GOT3 (cell line): ENCODE measurements at regions not wholly inside any gene's neighbourhood (a gene's known extent, or its start where the extent isn't known, plus 50 kb on each side); places are given as distances from the start of the nearest gene placed in this dataset.

Experiments used
- DNase-seq: peaks from one replicate; lab custom pipeline; 2025; ENCODE audit warnings: mixed read lengths; lab: John Stamatoyannopoulos, UW

DNA sequence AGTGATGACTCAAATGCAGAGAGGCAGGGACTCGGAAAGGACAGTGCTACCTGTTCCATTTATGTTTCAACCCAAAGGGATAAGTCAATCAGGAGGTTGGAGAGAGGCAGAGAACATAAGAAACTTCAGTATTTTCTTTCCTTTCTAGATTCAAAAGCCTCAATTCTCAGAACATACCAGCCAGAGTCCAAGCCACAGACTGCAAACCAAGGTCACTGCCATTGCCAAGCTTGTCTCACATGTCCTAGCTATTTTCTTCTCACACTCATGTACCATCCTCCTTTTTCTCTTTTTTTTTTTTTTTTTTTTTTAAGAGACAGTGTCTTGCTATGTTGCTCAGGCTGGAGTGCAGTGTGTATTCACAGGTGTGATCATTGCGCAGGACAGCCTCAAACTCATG lies 111.7 kb upstream of the AKIP1 start:
- DNase-seq: no peak

DNA sequence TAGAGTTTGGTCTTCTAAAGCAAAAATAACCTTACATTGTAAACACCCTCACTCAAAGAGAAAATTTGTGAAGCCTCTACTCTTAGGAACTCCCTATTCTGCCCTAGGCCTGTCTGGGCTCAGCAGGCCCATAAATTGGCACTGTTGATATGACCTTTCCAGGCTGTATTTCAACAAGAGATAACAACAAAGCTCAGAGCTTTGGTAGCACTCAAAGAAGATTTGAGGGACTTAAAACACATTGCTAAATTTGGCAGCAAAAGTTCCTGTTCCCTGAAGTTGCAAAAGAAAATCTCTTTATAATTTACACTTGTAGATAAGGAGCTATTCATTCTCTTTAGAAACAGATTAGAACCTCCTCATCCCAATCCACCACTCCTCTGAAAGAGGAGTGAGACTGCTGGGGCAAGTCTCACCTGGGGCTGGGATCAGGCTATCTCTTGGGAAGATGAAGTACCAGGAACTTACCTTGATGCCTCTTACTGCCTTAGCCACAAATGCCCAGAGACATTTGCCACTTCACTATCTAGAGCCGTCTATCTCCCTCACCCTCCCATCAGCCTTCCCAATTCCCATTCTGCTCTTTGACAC lies 110.4 kb upstream of the AKIP1 start:
- no peak for DNase-seq

DNA sequence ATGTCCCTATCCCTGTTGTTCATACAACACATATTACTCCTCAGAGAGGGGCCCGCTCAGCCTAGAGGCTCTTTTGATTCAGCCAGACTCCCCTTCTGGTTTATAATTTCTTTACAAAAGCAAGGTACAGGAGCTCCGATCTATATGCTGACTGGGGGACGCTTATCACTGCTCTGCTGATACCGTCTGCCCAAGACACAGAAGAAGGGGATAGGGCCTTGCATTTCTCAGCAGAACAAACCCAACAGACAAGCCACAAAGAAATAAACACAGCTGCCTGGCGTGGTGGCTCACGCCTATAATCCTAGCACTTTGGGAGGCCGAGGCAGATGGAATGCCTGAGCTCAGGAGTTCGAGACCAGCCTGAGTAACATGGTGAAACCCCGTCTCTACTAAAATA lies 109.9 kb upstream of the AKIP1 start:
- no peak for DNase-seq

DNA sequence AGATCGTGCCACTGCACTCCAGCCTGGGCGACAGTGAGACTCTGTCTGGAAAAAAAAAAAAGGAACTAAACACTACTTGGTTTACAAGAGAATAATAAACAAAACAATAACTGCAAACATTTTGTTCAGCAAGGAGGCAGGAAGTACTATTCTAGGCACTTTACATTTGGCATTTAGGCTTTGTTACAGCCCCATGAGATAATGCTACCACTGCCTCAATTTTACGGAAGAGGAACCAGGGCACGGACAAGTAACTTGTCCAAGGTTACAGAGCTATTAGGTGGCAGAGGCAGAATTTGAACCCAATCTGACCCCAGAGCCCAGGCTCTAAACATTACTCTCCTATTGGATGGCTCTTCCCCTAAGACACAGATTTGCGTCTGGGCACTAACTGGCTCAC lies 108.7 kb upstream of the AKIP1 start:
- no peak for DNase-seq

DNA sequence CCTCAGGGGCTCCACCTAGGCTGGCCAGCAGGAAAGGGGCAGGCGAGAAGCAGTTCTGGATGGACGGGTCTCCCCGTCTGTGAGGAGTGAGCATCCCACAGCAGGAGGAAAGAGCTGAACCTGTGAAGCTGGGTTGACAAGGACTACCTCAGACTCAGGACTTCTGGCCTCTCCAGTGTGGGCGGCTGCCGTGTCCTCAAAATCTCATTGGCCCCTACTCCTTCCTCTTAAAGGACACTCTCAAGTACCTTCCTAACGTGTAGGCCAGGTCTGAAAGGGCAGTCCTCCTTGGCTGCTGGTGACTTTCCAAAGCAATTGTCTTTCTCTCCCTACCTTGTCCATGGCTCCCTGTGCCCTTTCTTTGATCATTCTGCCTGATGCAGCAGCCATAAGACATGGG lies 107.0 kb upstream of the AKIP1 start:
- DNase-seq: no peak

DNA sequence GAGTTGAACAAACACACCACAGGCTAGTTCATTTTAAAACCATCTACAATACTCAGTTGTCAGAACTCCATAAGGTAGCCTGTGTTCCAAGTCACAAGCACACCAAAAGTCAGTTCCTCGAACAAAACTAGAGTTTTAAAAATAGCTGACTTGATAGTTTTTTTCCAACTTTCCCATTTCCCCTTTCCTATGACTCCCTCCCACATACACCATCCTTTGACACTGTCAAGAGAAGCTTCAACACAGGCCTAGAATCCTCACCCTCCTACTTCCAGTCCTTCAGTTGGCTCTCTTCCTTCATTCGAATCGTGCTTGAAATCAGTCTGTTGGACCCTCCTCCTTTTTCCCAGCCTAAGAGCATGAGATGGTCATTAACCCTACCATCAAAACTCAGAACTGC lies 105.7 kb upstream of the AKIP1 start:
- no peak for DNase-seq

DNA sequence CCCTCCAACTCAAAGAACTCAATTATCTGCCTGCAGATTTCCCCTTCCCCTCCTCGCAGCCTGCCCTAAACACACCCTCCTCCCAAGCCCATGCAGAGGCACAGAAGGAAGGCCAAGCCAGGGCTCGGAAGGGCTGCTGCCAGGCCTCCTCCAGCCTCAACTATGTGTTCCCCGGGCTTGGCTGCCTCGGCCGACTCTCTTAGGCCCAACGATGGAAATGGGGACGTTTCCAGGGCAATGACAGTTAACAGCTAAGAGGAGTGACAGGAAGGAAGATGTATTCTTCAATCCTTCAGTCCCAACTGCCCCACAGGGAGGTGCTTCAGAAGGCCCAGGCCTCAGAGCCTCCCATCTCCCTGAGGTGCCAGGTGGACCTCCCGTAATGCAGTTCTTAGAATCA lies 104.0 kb upstream of the AKIP1 start:
- no peak for DNase-seq

DNA sequence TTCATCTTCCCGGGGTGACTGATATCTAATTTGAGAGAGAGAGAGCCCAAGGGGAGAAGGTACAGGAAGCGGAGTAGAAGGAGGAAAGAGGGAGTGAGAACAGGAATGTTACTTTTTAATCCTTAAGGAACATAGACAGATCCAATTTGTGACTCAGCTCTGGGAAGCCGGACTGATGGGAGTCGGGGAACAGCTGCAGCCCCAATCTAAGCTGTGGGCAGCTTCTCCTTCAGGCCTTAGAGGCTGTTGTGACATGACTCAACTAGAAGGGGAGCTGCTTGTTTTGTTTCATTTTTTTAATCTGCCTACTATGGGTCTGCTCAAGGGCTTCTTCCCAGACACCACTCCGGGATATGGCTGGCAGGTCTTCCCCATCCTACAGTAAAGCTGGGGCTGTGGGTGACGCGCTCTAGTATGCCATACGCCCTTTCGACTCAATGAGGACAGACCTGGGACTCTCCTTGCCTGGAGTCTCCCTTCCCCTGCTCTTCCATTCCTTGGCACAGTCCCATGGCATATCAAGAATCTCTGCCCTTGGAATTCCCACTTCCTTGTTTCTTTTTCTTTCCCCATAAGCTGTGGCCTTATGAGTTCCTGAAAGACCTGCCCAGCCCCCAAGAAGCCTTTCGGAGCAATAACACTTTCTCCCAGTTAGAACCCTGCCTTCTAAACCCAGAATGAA lies 103.3 kb upstream of the AKIP1 start:
- DNase-seq: no peak

DNA sequence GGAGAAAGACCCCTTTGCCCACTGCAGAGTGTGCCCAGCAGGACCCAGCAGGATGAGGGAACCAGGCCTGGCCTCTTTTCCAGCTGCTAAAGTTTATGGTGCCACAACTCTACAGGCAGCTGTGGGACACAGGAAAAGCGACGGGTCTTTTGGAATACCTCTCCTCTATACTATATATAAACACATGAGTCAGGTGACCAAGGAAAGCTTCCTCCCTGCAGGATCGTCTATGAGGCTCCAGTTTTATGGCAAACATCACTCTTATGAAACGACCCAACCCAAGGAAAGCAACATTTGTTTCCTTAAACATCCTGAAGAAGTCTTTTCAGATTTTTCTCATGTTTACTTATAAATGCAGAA lies 102.8 kb upstream of the AKIP1 start:
- DNase-seq: no peak

DNA sequence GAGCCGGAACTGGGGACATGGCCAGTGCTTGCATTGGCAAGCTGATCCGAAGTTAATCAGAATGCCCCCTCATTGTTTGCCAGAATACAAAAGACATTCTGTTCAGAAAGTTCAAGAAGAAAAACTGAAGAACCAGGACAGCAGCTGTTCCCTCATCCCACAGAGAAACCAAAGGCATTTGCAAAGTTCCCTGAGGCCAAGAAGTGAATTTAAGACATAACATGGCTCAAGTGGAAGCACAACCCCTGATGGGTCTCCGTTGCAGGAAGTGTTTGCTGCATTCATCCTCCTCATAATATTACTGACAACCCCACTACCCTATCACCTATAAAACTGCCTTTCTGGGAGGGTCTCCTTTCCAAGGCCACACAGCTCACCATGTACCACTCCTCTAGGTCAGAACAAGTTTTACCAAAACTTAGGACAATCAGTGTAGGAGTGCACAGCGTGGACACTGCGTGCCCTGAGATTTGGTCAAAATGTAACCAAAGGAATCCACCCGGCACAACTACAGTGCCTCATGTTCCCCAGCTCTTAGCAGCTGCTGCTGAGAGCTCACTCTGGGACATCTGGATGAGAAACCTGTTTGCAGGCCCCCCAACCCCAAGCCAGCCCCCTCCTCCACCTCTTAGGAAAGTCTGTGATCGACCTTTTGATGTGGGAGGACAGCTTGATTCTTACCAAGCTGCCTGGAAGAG lies 101.6 kb upstream of the AKIP1 start:
- DNase-seq: no peak

DNA sequence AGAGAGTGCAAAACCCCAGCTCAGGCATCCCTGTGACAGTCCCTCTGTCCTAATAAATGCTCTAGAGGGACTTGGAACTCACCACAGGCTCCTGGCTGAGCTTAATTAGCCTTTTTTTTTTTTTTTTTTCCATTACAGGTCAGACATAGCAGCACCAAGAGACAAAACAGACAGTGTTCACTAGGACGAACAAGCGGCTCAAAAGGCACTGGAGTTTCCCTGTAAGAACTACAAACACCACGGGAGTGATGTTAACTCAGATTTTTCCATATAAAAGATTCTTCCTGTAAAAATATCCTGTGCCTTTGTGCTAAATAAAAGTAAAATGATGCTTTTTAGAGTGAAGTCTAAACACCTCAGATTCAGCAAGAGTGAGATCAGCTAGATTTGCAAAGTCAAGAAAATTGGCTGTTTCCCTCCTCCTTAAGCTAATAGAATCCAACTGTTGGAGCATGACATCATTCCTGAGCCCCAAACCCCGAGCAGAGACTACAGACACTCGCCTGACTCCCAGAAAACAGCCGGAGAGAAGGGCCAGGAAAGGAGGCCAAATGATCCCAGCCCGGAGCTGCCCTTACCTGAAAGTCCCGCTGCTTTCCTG lies 101.0 kb upstream of the AKIP1 start:
- no peak for DNase-seq

DNA sequence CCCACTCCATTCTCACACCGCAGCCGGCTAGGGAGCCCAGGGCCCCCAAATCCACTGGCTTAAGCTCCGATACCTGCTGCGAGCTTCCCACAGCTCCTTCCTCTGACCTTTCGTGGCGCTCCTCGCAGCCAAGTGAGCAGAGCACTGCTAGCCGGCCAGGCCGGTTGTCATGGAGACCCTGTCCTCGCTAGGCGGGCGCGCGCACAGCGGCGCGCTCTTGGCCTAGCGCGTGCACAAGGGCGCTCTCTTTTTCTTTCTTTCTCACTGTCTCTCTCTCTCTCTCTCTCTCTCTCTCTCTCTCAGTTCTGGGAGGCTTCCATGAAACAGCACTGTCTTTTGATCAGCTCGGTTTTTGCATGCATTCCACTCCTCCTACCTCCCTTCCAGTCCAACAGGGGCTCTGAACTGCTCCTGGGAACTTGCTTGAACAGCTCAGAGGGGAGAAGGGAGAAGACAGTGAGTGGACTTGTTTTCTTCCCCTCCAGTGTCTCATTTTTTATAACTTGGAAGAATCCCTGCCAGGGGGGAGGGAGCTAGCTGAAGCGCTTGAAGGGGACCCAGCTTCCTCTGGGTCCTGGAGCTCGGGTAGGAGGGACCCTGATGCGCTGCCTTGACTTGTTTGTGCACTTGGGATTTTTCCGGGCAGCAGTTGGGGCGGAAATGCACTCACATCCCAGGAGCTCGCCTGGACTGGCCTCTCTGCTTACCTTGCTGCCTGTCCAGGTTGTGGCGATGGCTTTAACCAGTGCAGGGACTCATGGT lies 100.3 kb upstream of the AKIP1 start:
- peak; percentile 17 for DNase-seq

DNA sequence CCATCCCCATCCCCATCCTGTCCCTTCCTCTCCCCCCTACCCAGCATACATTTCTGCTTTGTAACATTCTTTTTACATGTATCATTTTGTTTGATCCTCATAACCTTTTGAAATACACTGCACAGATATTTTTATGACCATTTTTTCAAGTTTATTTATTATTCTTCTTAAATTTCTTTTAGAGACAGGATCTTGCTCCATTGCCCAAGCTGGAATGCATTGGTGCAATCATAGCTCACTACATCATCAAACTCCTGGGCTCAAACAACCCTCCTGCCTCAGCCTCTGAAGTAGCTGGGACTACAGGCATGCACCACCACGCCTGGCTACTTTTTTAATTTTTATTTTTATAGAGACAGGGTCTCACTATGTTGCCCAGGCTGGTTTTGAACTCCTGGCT lies 99.4 kb upstream of the AKIP1 start:
- DNase-seq: no peak

DNA sequence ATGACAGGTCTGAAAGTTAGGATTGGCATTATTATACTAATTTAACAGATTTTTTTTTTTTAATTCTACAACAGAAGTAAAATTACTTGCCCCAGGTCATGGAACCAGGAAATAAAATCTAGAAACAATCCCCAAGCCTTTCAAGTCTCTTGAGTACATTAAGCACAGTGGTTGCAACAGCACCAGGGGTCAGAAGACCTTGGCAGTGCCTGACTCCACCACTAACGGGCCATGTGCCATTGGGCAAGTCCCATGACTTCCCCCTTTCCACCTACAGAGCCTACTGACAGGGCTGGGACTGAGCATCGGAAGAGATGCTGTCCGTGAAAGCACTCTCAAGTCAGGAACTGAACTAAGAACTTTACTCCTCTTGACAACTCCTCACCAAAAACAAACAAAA lies 98.6 kb upstream of the AKIP1 start:
- no peak for DNase-seq

DNA sequence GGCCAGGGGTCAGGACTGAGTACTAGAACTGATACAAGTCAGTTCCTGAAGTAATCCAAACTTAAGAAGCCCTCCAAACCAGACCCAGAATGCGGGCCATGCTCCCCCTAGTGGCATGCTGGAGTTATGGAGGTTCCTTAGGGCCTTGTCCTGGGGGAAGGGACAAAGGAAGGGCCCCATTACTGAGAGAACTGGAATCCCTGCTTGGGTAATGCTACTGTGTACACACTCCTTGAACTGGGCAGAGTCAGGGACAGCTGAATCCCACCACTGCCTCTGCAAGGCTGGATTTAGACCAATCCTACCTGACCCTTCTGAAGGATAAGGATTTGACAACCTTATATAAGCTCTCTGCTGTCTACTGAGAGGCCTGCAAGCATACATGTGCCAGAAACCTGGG lies 97.3 kb upstream of the AKIP1 start:
- DNase-seq: no peak

DNA sequence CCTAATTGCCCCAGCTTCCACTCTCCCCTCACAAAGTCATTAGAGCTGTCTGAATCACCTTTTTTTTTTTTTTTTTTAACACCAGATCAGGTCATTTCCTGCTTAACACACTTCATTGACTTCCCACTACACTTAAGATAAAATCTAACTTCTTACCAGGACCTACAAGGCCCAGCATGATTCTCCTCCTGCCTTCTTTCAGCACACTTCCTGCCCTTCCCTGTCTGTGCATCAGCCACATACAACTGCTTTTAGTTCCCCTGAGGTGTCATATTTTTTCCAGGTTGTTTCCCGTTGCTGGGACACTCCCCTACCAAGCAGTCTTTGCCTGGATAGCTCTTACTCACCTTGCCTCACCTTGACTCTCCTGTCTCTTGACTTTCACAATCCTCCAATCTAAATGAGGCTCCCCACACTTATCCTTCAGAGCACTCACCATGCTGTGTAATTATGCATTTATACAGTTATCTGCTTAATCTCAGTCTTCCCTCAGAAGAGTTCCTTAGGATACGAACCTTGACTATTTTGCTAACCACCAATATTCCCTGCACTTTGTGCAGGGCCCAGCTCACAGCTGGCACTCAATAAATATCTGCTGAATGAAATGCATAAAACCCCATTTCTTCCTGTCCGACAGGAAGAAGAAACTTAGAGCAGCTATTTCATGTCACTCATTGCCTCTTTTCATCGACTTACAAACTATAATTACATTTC lies 96.6 kb upstream of the AKIP1 start:
- no peak for DNase-seq

DNA sequence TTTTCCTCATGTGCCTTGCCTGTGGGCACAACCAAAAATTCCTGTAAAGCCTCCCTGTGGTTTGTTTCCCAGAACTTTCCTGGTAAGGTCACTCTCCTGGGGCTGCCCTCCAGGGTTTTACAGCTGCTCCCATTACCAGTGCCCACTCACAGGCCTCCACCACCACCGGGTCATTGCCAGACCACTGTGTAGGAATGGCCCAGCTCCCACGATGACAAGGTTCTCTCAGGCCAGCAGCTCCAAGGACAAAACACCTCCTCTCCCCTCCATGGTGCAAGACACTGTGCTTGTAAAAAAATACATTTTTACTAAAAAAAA lies 96.1 kb upstream of the AKIP1 start:
- DNase-seq: no peak

DNA sequence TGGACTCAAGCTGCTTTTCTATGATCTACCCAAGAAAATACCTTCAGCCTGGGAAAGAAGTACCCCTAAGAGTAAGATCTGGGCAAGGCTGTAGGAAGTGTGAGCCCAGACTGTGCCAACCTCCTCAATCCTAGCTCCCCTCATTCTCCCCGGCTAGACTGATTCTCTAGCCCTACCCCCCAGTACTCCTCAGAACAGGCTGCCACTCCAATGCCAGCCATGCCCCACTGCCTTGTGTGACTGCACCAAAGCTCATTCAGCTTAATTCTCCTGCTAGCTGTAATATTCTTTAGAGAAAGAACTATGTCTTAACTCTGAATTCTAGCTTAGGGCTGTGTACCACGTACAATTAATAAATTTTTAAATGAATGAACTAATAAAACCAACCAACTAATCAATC lies 92.6 kb upstream of the AKIP1 start:
- DNase-seq: no peak

DNA sequence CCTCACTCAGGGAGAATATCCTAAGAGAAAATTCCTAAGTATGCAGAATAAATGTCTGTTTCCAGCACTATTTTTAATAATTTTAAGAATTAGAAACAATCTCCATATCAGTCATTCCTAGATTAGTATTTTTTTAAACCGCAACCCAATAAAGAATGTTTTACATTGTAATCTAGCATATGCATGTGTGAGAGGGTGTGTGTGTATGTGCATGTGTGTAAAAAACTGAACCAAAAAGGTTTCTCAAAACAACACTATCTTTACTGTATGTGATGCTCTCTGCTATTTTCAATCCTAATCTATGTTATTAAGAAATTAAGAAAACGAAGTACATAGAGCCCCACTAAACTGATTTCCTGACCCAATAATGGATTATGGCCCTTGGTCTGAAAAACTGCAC lies 90.6 kb upstream of the AKIP1 start:
- no peak for DNase-seq

DNA sequence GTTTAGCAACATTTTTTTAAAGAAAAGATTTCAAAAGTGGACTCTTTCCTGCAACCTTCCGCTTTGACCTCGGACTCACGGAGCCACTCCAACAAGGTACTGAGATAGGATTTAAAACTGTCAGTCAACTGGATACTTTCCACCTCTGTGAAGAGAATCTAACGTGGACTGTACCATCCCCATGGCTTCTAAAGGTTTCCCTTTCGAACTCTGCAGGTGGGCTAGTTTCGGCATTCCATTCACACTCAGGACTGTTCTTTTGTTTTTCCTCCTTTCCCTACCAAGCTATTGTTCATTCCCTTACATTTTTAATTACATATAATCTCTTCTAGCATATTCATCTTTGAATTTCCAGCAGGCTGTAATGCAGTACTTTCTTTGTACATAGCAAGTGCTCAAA lies 88.5 kb upstream of the AKIP1 start:
- no peak for DNase-seq

DNA sequence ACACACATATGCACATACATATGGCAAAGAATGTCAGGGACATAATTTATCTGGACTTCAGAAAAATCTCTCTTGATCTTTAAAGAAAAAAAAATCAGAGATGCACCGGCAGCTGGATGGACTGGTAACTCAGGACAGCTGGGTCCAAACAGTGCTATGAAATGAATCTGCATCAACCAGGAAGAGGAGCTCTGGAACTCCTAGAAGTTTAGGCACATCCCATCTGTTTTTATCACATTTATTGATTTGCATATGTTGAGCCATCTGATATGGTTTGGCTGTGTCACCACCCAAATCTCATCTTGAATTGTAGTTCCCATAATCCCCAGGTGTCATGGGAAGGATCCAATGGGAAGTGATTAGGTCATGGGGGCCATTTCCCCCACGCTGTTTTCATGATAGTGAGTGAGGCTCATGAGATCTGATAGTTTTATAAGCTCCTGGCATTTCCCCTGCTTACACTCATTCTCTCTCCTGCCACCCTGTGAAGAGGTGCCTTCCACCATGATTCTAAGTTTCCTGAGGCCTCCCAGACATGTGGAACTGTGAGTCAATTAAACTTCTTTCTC lies 87.7 kb upstream of the AKIP1 start:
- no peak for DNase-seq
